Endothelial cell of umbilical vein (primary cell): ENCODE measurements at regions not wholly inside any gene's neighbourhood (a gene's known extent, or its start where the extent isn't known, plus 50 kb on each side); places are given as distances from the start of the nearest gene placed in this dataset.

Experiments
- BruUV-seq: library from RNA; stranded (reverse); fragments of 400-500 nt; replicated peaks from 2 replicates; lab custom pipeline; 2021; lab: Mats Ljungman, UMichigan
- CTCF ChIA-PET: fragments of 300-600, 350-600 bp; sonication (Branson Sonifier 250); formaldehyde crosslinking; loops from one replicate; lab custom pipeline; 2021; ENCODE audit warnings: antibody characterized with exemption, inconsistent platforms; lab: Charles Lee
- POLR2A ChIA-PET: fragments of 300-600, 350-600 bp; sonication (Branson Sonifier 250); formaldehyde crosslinking; loops from one replicate; lab custom pipeline; 2021; ENCODE audit warnings: antibody characterized with exemption, inconsistent platforms; lab: Charles Lee
- DNase-seq: peaks from one replicate; pipeline ENCODE4 v3.0.0-alpha.2; 2011; ENCODE audit warnings: low read depth, low spot score
- FAIRE-seq: peaks from 2 replicates; lab custom pipeline; 2011; peaks lifted over from hg19 to GRCh38; lab: Jason Lieb, UNC
- H2AFZ ChIP-seq: 2 replicates; pipeline ENCODE4 v1.6.0; 2012; ENCODE audit warnings: low read depth, low read length, control low read depth, inconsistent platforms
- H3K27ac ChIP-seq: 2 replicates; pipeline ENCODE4 v1.5.1; 2011; ENCODE audit warnings: low read depth, mild to moderate bottlenecking, control low read depth, low read length, moderate library complexity; ENCODE audit not compliant: insufficient read depth
- H3K27me3 ChIP-seq, 2 experiments: 2 replicates each; pipeline versions ENCODE4 v1.6.0 to v1.6.1; 2011; ENCODE audit warnings: low read length in 2 of 2, mixed read lengths in 1 of 2; ENCODE audit not compliant: control insufficient read depth in 2 of 2, insufficient read depth in 2 of 2
- H3K36me3 ChIP-seq, 2 experiments: 2 replicates in 1 of 2; 3 replicates in 1 of 2; pipeline ENCODE4 v1.5.1; 2011; ENCODE audit warnings: low read length in 2 of 2, mild to moderate bottlenecking in 1 of 2, moderate library complexity in 1 of 2; ENCODE audit not compliant: control insufficient read depth in 2 of 2, insufficient read depth in 2 of 2; ENCODE audit errors: extremely low read depth in 1 of 2
- H3K4me1 ChIP-seq: 3 replicates; pipeline ENCODE4 v1.5.1; 2011; ENCODE audit warnings: mild to moderate bottlenecking, low read length; ENCODE audit not compliant: control insufficient read depth, insufficient read depth; ENCODE audit errors: extremely low read depth
- H3K4me2 ChIP-seq: 2 replicates; pipeline ENCODE4 v1.6.1; 2011; ENCODE audit warnings: low read length, control low read depth, mixed read lengths; ENCODE audit not compliant: insufficient read depth
- H3K4me3 ChIP-seq, 3 experiments: fragments of 200-600 bp in 1 of 3; sonication (generic), shearing (Covaris generic) in 1 of 3; replicated peaks in 1 of 3; 2 replicates each; pipeline ENCODE4 v1.5.1; 2011 to 2016; ENCODE audit warnings: control low read depth in 3 of 3, low read length in 3 of 3, mild to moderate bottlenecking in 2 of 3, inconsistent platforms in 1 of 3, low read depth in 1 of 3, moderate library complexity in 1 of 3; ENCODE audit not compliant: insufficient read depth in 1 of 3
- H3K79me2 ChIP-seq: 2 replicates; pipeline ENCODE4 v1.6.0; 2012; ENCODE audit warnings: low read length, inconsistent platforms; ENCODE audit not compliant: control insufficient read depth, insufficient read depth
- H3K9ac ChIP-seq: replicated peaks from 2 replicates; pipeline ENCODE3; 2011; ENCODE audit warnings: low read length, control low read depth; ENCODE audit not compliant: insufficient read depth; ENCODE audit errors: extremely low read depth
- H3K9me1 ChIP-seq: replicated peaks from 3 replicates; pipeline ENCODE4 v1.6.0; 2011; ENCODE audit warnings: mild to moderate bottlenecking, low read length; ENCODE audit not compliant: control insufficient read depth, insufficient read depth; ENCODE audit errors: extremely low read depth
- H3K9me3 ChIP-seq: replicated peaks from 2 replicates; pipeline ENCODE4 v1.5.1; 2012; ENCODE audit warnings: low read length, inconsistent platforms; ENCODE audit not compliant: control insufficient read depth, insufficient read depth
- H4K20me1 ChIP-seq: replicated peaks from 2 replicates; pipeline ENCODE3; 2011; ENCODE audit warnings: mild to moderate bottlenecking, low read length; ENCODE audit not compliant: control insufficient read depth, insufficient read depth; ENCODE audit errors: extremely low read depth
- CTCF ChIP-seq, 2 donors: IDR thresholded peaks; 1 replicate in 1 of 2; 2 replicates in 1 of 2; pipeline ENCODE4 v1.5.1; 2011; ENCODE audit warnings: low read length in 2 of 2, mild to moderate bottlenecking in 2 of 2, moderate library complexity in 2 of 2, control low read depth in 1 of 2, inconsistent platforms in 1 of 2, low read depth in 1 of 2; ENCODE audit not compliant: insufficient read depth in 1 of 2; ENCODE audit errors: extremely low read depth in 1 of 2
- EZH2 ChIP-seq: IDR thresholded peaks from 2 replicates; pipeline ENCODE4 v1.6.1; 2012; ENCODE audit warnings: borderline replicate concordance, low read depth, mild to moderate bottlenecking, moderate library complexity, low read length, inconsistent platforms; ENCODE audit not compliant: severe bottlenecking
- FOS ChIP-seq: IDR thresholded peaks from 2 replicates; pipeline ENCODE4 v1.6.1; 2011; ENCODE audit warnings: mild to moderate bottlenecking, low read length, moderate library complexity, borderline replicate concordance; ENCODE audit not compliant: insufficient read depth
- GATA2 ChIP-seq: IDR thresholded peaks from 2 replicates; pipeline ENCODE4 v1.7.0; 2011; ENCODE audit warnings: low read depth, mild to moderate bottlenecking, moderate library complexity, mixed read lengths, low read length; ENCODE audit not compliant: insufficient read length, insufficient read depth
- POLR2A ChIP-seq: IDR thresholded peaks from 2 replicates; pipeline ENCODE4 v1.6.1; 2012; ENCODE audit warnings: low read depth, mild to moderate bottlenecking, control low read depth, low read length
- POLR2AphosphoS5 ChIP-seq: IDR thresholded peaks from 2 replicates; pipeline ENCODE4 v1.6.1; 2012; ENCODE audit warnings: low read depth, mild to moderate bottlenecking, control low read depth, low read length, moderate library complexity; ENCODE audit not compliant: insufficient read depth
- dilution Hi-C: fragments of 300-500 bp; cut with MboI; formaldehyde crosslinking; loops from one replicate; pipeline ENCODE4 v1.15.0; 2019; ENCODE audit warnings: low sequenced_read_pairs; ENCODE audit not compliant: extremely low pct_ligation_motif_present
- intact Hi-C: fragments of 100-400 bp; cut with micrococcal nuclease; formaldehyde crosslinking; loops from one replicate; pipeline ENCODE4 v1.10.0; 2022
- TF ChIP-seq, protein P1 (sequence below): IDR thresholded peaks from 2 replicates; pipeline ENCODE4 v1.6.1; 2011; ENCODE audit not compliant: insufficient read depth, insufficient read length

DNA sequence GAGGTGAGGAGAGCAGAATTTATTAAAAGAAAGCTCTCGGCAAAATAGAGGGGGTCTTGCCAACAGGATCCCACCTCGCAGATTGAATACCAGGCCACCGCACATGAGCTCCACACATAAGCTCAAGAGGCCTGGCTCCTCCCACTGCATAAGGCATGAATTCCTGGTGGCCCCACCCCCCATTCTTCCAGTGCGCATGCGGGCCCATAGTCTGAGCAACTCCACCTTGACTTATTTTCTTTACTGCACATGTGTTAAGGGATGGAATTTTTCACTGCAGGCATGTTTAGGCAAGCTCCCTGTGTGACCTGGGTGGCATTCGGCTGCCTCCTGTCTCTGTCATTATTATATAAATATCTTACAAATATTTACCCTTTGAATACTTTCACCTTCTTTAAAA lies 412.5 kb downstream of the RMST start:
- no peaks in the 10 kb centered on the region for H3K27me3 ChIP-seq
- no TSS peak for BruUV-seq
- intact Hi-C loops: no loop called here
- H3K79me2 ChIP-seq: no peaks in the 10 kb centered on the region
- no peak for DNase-seq
- H4K20me1 ChIP-seq: no peaks in the 10 kb centered on the region
- ChIA-PET POLR2A (interaction anchor here (0.7 kb wide), 1 partner anchor 524 kb away, joined by 3 read pairs; no protein-coding TSS in a partner anchor), CTCF (no interaction called here)
- no peaks in the 10 kb centered on the region for H3K9me3 ChIP-seq
- H3K9me1 ChIP-seq: no peaks in the 10 kb centered on the region
- no peak overlapping the region for H3K4me2 ChIP-seq
- dilution Hi-C loops: no loop called here
- no peaks in the 10 kb centered on the region for H3K36me3 ChIP-seq
- H3K4me3 ChIP-seq: no peak overlapping the region
- H2AFZ ChIP-seq: no peak overlapping the region
- H3K4me1 ChIP-seq: no peaks in the 10 kb centered on the region
- TF ChIP-seq GATA2 (no peak), CTCF (IDR thresholded peaks at IDR 0.05; ENCODE audit: extremely low read depth in 1 of 2, insufficient read depth in 1 of 2, low read depth in 1 of 2, low read length in 2 of 2) (no peak), FOS (no peak), POLR2A (no peak), EZH2 (no peak), POLR2AphosphoS5 (no peak)
- TF ChIP-seq, protein P1, sequence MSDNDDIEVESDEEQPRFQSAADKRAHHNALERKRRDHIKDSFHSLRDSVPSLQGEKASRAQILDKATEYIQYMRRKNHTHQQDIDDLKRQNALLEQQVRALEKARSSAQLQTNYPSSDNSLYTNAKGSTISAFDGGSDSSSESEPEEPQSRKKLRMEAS: no peak
- no peak overlapping the region for H3K27ac ChIP-seq
- FAIRE-seq: no peak
- no peak overlapping the region for H3K9ac ChIP-seq
